K562 (cell line): ENCODE measurements at regions not wholly inside any gene's neighbourhood (a gene's known extent, or its start where the extent isn't known, plus 50 kb on each side); places are given as distances from the start of the nearest gene placed in this dataset.

Source experiments
- ATAC-seq: fragments of 200-7000 bp; cut with Tn5 transposase; 3 replicates; pipeline ENCODE4 v1.9.1; 2020; ENCODE audit warnings: moderate library complexity
- BruUV-seq: library from RNA; stranded (reverse); fragments of 400-500 nt; replicated peaks from 2 replicates; lab custom pipeline; 2021; lab: Mats Ljungman, UMichigan
- CTCF ChIA-PET: fragments of 300-600 bp; formaldehyde crosslinking; extraction: SDS; loops from one replicate; lab custom pipeline; 2021; ENCODE audit warnings: low intra/inter-chr PET ratio; lab: Yijun Ruan, JAX
- POLR2A ChIA-PET: fragments of 300-600, 350-650 bp; sonication (Branson Sonifier 250); formaldehyde crosslinking; extraction: SDS; loops from one replicate; lab custom pipeline; 2021; ENCODE audit warnings: antibody characterized with exemption, inconsistent platforms; lab: Yijun Ruan, JAX
- DNase-seq, 4 experiments: peaks; one replicate each; pipeline versions ENCODE4 v3.0.0 to v3.0.0-alpha.2; 2011 to 2018; ENCODE audit warnings: low spot score in 3 of 4, mixed read lengths in 3 of 4; ENCODE audit errors: extremely low read depth in 1 of 4
- FAIRE-seq: peaks from 2 replicates; lab custom pipeline; 2011; peaks lifted over from hg19 to GRCh38; lab: Jason Lieb, UNC
- H2AFZ ChIP-seq: 2 replicates; pipeline ENCODE4 v1.6.0; 2011; ENCODE audit warnings: low read depth, low read length, control low read depth, inconsistent platforms
- H3K27ac ChIP-seq: fragments of 200-600 bp; 3 replicates; pipeline ENCODE4 v1.8.0; 2011; ENCODE audit warnings: low read depth, mild to moderate bottlenecking, control low read depth, inconsistent platforms, low read length, moderate library complexity, mixed read lengths; ENCODE audit errors: extremely low read depth
- H3K27me3 ChIP-seq, 2 experiments: fragments of 300-600 bp in 1 of 2; 2 replicates in 1 of 2; 3 replicates in 1 of 2; pipeline versions ENCODE4 v1.6.0 to v1.8.0; 2011; ENCODE audit warnings: inconsistent platforms in 2 of 2, low read length in 2 of 2, mild to moderate bottlenecking in 1 of 2, mixed read lengths in 1 of 2, moderate library complexity in 1 of 2; ENCODE audit not compliant: control insufficient read depth in 2 of 2, insufficient read depth in 2 of 2
- H3K36me3 ChIP-seq: fragments of 300-600 bp; 3 replicates; pipeline ENCODE4 v1.8.0; 2011; ENCODE audit warnings: mild to moderate bottlenecking, low read length, inconsistent platforms; ENCODE audit not compliant: control insufficient read depth, insufficient read depth
- H3K4me1 ChIP-seq, 2 experiments: fragments of 200-600 bp in 1 of 2; replicated peaks in 1 of 2; 2 replicates in 1 of 2; 3 replicates in 1 of 2; pipeline versions ENCODE4 v1.5.1 to v1.8.0; 2011; ENCODE audit warnings: inconsistent platforms in 2 of 2, low read length in 2 of 2, mild to moderate bottlenecking in 1 of 2, mixed read lengths in 1 of 2, moderate library complexity in 1 of 2; ENCODE audit not compliant: control insufficient read depth in 2 of 2, insufficient read depth in 2 of 2
- H3K4me2 ChIP-seq: 2 replicates; pipeline ENCODE4 v1.6.1; 2011; ENCODE audit warnings: low read length, control low read depth, inconsistent platforms, mixed read lengths; ENCODE audit not compliant: insufficient read depth
- H3K4me3 ChIP-seq: fragments of 200-600 bp; sonication (generic), shearing (Covaris generic); 2 replicates; pipeline ENCODE4 v1.5.1; 2016; ENCODE audit warnings: control low read depth, inconsistent platforms
- H3K79me2 ChIP-seq: fragments of 200-600 bp; 3 replicates; pipeline ENCODE4 v1.8.0; 2011; ENCODE audit warnings: low read length, inconsistent platforms; ENCODE audit not compliant: control insufficient read depth, insufficient read depth
- H3K9ac ChIP-seq, 2 experiments: 2 replicates each; pipeline versions ENCODE4 v1.6.0 to v1.6.1; 2011; ENCODE audit warnings: low read depth in 2 of 2, low read length in 2 of 2, control low read depth in 1 of 2, inconsistent platforms in 1 of 2, mild to moderate bottlenecking in 1 of 2, mixed read lengths in 1 of 2; ENCODE audit not compliant: insufficient read depth in 1 of 2
- H3K9me1 ChIP-seq: one replicate; pipeline ENCODE4 v1.6.0; 2011; ENCODE audit warnings: inconsistent platforms, mild to moderate bottlenecking, low read length, moderate library complexity; ENCODE audit not compliant: control insufficient read depth, insufficient read depth
- H3K9me3 ChIP-seq: replicated peaks from 2 replicates; pipeline ENCODE4 v1.5.1; 2011; ENCODE audit warnings: low read depth, low read length, inconsistent platforms; ENCODE audit not compliant: control insufficient read depth, insufficient read depth
- H4K20me1 ChIP-seq: replicated peaks from 2 replicates; pipeline ENCODE4 v1.6.1; 2011; ENCODE audit warnings: low read length, inconsistent platforms, mixed read lengths; ENCODE audit not compliant: control insufficient read depth, insufficient read depth
- FOXA1 ChIP-seq: fragments of 450-650 bp; IDR thresholded peaks from 2 replicates; pipeline ENCODE4 v1.6.1; 2016; ENCODE audit warnings: mild to moderate bottlenecking, borderline replicate concordance
- KLF10 ChIP-seq: fragments of 250-450 bp; sonication (Bioruptor Pico); IDR thresholded peaks from 2 replicates; pipeline ENCODE4 v1.6.1; 2021; ENCODE audit warnings: matching md5 sums
- MCM2 ChIP-seq: fragments of 450-650 bp; IDR thresholded peaks from 2 replicates; pipeline ENCODE4 v1.6.1; 2017; ENCODE audit warnings: low read depth, mild to moderate bottlenecking
- MTA1 ChIP-seq: fragments of 450-650 bp; IDR thresholded peaks from 2 replicates; pipeline ENCODE4 v1.6.1; 2017; ENCODE audit warnings: borderline replicate concordance
- POLR2AphosphoS2 ChIP-seq: IDR thresholded peaks from 2 replicates; pipeline ENCODE4 v1.6.1; 2012; ENCODE audit warnings: low read length, improper control_type of control experiment
- PRMT5 ChIP-seq: sonication (generic); formaldehyde crosslinking; IDR thresholded peaks from 2 replicates; pipeline ENCODE4 v1.5.0; 2020; ENCODE audit warnings: missing genetic modification reagents
- TCF3 ChIP-seq: sonication (generic); formaldehyde crosslinking; IDR thresholded peaks from 2 replicates; pipeline ENCODE4 v1.4.0; 2020; ENCODE audit warnings: mild to moderate bottlenecking, missing genetic modification reagents
- TFAM ChIP-seq: fragments of 250-450 bp; sonication (Bioruptor Pico); conservative IDR thresholded peaks from 2 replicates; pipeline ENCODE4 v1.5.0; 2021; ENCODE audit warnings: mild to moderate bottlenecking, moderate library complexity
- ZBED1 ChIP-seq: IDR thresholded peaks from 2 replicates; pipeline ENCODE4 v1.6.1; 2014
- ZBTB26 ChIP-seq: fragments of 450-650 bp; formaldehyde crosslinking; IDR thresholded peaks from 2 replicates; pipeline ENCODE4 v1.4.0; 2022; ENCODE audit warnings: missing genetic modification characterization
- ZNF217 ChIP-seq: sonication (generic); formaldehyde crosslinking; IDR thresholded peaks from 2 replicates; pipeline ENCODE4 v1.8.0; 2022; ENCODE audit warnings: mild to moderate bottlenecking, missing genetic modification reagents
- ZNF592 ChIP-seq: fragments of 450-650 bp; IDR thresholded peaks from 2 replicates; pipeline ENCODE4 v1.6.1; 2017; ENCODE audit warnings: antibody characterized with exemption, mild to moderate bottlenecking
- whole genome bisulfite sequencing: fragments of 100-300 bp; shearing (Covaris generic); methylation state at CpG from one replicate; pipeline ENCODE4 v1.1.6; 2016; ENCODE audit warnings: low coverage, mixed read lengths; ENCODE audit not compliant: insufficient coverage; ENCODE audit errors: missing lambda C conversion rate; 5-methylcytosine and 5-hydroxymethylcytosine counted together
- in situ Hi-C: fragments of 300-500 bp; cut with MboI; formaldehyde crosslinking; loops from 4 replicates; pipeline ENCODE4 v1.15.0; 2018; ENCODE audit warnings: inconsistent platforms, mixed read lengths
- intact Hi-C: fragments of 100-400 bp; cut with micrococcal nuclease; formaldehyde crosslinking; loops from 2 replicates; pipeline ENCODE4 v1.14.2; 2022

GRCh38 chr14:82796086-82796485, 1262.4 kb upstream of the SEL1L start:
- Histone ChIP-seq H3K9ac (no peak overlapping the region), H3K9me1 (no peaks in the 10 kb centered on the region), H3K4me1 (no peaks in the 10 kb centered on the region), H3K4me2 (no peak overlapping the region), H3K4me3 (no peak overlapping the region), H3K27ac (no peak overlapping the region), H3K9me3 (no peaks in the 10 kb centered on the region), H4K20me1 (no peaks in the 10 kb centered on the region), H3K27me3 (no peaks in the 10 kb centered on the region), H3K36me3 (no peaks in the 10 kb centered on the region), H2AFZ (no peak overlapping the region), H3K79me2 (no peaks in the 10 kb centered on the region)
- no peak for ATAC-seq
- no TSS peak for BruUV-seq
- TF ChIP-seq ZBTB26 (CRISPR knock-in tag) (no peak), ZNF592 (no peak), PRMT5 (CRISPR knock-in tag) (no peak), MCM2 (no peak), MTA1 (no peak), ZNF217 (no peak), FOXA1 (no peak), KLF10 (CRISPR knock-in tag) (no peak), ZBED1 (no peak), POLR2AphosphoS2 (no peak), TCF3 (CRISPR knock-in tag) (no peak), TFAM (CRISPR knock-in tag) (no peak)
- POLR2A ChIA-PET, result no interaction called here
- no peak for FAIRE-seq
- in situ Hi-C loops (no loop called here), intact Hi-C loops (no loop called here)
- CTCF ChIA-PET, result no interaction called here
- no peak for DNase-seq
- WGBS, result 0% methylated on average over 4 of the region's 4 CpGs
